ENCODE measurements at regions not wholly inside any gene's neighbourhood (a gene's known extent, or its start where the extent isn't known, plus 50 kb on each side); places are given as distances from the start of the nearest gene placed in this dataset.

GRCh38 chr7:28292834-28293526 is 112.4 kb upstream of the JAZF1 start:
- DNase-seq (ENCODE audit: low read depth in 2 of 2, low spot score in 1 of 2): no peak

- no peak for DNase-seq (ENCODE audit: low read depth in 2 of 2, low spot score in 1 of 2)
Observed at GRCh38 chr7:28293527-28293835, 112.9 kb upstream of the JAZF1 start.

- DNase-seq (ENCODE audit: low read depth in 2 of 2, low spot score in 1 of 2): peak; percentile 8 to 17
Observed at GRCh38 chr7:28296571-28297483, 115.5 kb upstream of the CREB5 start.

DNA sequence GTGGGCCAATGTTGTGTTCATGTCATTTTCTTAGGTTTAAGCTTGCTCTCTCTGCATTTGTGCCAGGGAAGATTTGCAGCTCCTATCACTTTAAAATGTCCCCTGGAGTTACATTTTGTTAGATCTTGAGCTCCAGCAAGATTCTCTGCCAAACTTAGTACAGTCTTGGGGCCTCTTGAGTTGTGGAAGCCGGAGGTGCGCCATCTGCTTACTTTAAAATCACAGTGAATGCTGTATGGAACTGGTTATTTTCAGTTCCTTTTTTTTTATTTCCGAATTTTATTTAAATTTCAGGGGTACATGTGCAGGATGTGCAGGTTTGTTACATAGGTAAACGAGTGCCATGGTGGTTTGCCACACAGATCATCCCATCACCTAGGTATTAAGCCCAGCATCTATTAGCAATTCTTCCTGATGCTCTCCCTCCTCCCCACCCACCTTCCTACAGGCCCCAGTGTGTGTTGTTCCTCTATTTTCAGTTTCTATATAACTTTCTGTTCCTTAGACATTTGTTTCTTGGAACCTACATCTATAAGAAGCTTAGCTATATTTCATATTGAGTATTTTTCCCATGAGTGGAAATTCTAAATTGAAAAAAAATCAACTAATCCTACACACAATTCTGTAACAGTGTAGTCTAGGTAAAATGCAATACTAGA is 114.4 kb upstream of the CREB5 start:
- DNase-seq (ENCODE audit: low read depth in 2 of 2, low spot score in 1 of 2): no peak

DNA sequence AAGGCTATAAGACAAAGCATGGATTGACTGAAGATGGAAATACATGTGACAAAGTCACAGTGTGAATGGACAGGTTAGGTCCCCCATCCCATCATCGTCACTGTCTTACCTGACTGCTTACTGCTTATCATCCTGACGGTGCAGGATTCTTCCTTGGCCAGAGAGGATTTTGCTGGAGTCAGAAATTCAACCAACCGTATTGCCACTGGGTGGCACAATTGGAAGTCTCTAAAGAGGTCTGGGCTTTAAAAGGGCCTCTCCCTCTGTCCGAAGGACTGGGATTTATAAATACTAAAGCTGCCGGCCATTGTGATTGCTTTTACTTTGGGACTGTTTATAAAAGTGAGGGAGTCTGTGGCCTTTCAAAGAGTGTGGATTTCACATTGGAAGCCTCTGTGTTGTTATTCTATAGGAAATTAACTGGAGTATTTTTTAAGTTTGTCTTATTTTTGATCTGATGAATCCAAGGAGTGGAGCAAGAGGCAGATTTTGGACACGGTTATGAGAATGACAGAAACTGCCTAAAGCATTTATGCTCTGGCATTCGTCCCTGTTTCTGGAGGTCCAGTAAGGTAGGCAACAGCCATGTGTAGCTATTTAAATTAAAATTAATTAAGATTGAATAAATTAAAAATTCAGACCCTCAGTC is 113.3 kb upstream of the CREB5 start:
- no peak for DNase-seq (ENCODE audit: low read depth in 2 of 2, low spot score in 1 of 2)

DNA sequence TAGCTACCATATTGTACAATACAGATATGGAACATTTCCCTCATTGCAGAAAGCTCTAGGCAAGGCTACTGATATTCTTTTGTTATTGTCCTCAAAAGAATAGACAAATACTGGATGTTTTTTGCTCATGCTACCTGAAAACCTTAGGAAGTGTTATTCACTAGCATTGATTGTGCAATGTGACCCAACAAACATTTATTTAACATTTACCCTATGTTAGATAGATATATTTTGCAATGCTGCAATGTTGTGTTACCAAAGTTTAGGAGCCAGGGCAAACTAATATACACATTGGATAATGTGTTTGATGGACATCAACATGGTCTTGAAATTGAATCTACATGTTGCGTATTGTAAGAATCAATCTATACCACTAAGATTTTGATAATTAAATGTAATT is 112.8 kb upstream of the CREB5 start:
- no peak for DNase-seq (ENCODE audit: low read depth in 2 of 2, low spot score in 1 of 2)

DNA sequence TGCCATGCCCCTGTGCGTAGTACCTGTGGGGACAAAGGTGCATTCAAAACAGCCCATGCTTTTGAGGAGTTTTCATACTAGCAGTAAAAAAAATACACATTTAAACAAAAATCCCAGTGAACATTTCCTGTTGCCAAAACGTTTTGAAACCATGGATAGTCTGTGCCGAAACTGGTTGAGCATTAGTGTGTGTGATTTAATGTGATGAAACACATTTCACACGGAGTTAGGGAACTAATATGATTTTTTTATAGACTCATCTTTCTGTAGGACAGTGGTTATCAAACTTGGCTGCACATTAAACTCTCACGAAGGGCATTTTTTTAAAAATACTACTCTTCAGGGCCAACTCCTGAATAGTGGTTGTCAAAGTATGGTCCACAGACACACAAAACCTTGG is 111.8 kb upstream of the CREB5 start:
- DNase-seq (ENCODE audit: low read depth in 2 of 2, low spot score in 1 of 2): no peak

GRCh38 chr7:28301148-28301641 is 111.1 kb upstream of the CREB5 start:
- DNase-seq (ENCODE audit: low read depth in 2 of 2, low spot score in 1 of 2): no peak

DNA sequence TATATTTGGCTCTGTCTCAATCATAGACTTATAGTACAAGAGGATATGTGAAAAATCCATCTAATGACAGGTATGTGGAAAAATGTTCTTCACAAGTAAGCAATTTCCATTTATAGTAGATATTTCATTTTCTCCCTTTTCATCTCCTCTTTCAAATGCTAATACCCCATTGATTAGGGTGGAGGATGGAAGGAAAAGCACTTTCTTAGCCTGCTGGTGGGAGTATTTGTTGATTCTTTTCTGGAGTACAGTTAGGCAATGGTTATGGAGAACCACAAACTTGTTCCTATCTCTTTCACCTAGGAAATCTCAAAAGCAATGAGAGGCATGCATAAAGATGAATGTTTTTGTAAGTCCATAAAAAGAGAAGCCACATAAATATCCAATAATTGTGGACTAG is 108.0 kb upstream of the CREB5 start:
- DNase-seq (ENCODE audit: low read depth in 2 of 2, low spot score in 1 of 2): no peak

- DNase-seq (ENCODE audit: low read depth in 2 of 2, low spot score in 1 of 2): no peak
Observed at GRCh38 chr7:28309704-28310459, 102.4 kb upstream of the CREB5 start.

DNA sequence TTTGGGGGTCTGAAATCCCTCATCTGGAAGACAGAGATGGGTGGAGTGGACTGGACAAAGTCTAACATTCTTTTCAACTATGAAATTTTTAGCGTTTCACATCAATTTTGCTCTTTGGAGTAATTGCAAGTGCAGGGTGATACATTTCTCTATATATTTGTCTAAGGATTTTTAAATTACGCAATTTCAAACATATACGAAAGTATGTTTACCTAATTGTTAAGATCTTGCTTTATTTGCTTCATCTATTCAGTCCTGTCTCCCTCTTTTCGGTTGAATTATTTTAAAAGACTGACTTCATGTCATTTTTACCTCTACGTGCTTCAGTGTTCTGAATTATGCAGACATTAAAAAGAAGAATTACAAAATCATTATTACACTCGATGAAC is 101.9 kb upstream of the CREB5 start:
- DNase-seq (ENCODE audit: low read depth in 2 of 2, low spot score in 1 of 2): no peak

DNA sequence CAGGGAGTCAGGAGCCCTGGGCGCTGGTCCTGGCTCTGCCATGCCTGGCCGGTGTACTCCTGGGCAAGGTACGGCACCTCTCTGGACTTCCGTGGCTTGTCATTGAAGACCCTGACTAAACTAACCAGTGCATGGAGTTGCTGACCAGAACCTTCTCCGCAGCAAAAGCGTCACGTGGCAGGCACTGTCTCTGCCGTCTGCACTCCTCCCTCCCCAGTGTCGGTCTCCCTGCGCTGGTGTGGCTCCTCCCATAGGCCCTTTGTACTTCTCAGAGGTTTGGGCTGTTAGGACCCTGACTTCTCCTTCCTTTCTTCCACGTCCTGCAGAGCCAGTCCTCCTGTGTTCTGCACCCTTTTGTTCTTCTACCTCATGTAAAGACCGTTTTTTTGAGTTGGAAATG is 100.6 kb upstream of the CREB5 start:
- no peak for DNase-seq (ENCODE audit: low read depth in 2 of 2, low spot score in 1 of 2)

GRCh38 chr7:28312948-28313347 is 99.4 kb upstream of the CREB5 start:
- no peak for DNase-seq (ENCODE audit: low read depth in 2 of 2, low spot score in 1 of 2)

- no peak for DNase-seq (ENCODE audit: low read depth in 2 of 2, low spot score in 1 of 2)
Observed at GRCh38 chr7:28314841-28315240, 97.5 kb upstream of the CREB5 start.

DNA sequence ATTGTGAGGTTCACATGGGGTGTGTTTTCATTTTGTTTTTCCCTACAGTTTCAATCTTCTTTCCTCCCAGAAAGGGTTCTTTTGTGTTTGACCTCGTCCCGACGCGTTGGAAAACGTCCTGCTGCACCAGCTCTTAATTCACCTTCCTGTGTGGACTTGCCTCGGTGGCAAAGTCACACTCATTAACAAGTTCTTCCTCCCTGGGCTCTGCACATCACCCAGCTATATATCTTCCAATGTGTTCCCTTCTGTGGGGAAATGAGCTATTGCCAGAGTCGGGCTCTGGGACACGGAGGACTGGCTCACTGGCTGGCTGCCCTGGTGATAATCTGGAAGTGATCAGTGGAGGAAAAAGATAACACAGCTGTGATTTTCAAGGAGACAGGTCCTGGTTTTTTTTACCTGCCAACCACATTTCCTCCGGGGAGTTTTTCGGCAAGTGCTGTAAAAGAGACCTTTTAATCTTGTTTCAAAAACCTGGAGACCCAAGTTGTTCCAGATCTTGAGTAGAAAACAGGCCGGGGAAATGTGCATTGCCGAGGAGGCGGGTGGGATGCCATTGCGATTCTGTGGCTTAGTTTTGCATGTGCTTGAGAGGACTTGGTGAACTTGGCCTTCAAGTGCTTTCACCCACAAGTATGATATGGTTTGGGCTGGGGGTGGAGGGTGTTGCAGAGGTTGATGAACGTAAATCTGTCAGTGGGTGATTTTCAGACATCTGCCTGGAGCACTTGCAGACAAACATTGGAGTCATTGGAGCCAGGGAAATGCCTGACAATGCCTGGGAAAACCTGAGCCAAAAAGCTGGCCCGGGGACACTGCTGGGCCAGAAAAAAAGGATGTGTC is 96.5 kb upstream of the CREB5 start:
- DNase-seq (ENCODE audit: low read depth in 2 of 2, low spot score in 1 of 2): no peak

GRCh38 chr7:28316489-28316888 is 95.8 kb upstream of the CREB5 start:
- no peak for DNase-seq (ENCODE audit: low read depth in 2 of 2, low spot score in 1 of 2)

GRCh38 chr7:28318101-28318762 is 94.1 kb upstream of the CREB5 start:
- DNase-seq (ENCODE audit: low read depth in 2 of 2, low spot score in 1 of 2): no peak

DNA sequence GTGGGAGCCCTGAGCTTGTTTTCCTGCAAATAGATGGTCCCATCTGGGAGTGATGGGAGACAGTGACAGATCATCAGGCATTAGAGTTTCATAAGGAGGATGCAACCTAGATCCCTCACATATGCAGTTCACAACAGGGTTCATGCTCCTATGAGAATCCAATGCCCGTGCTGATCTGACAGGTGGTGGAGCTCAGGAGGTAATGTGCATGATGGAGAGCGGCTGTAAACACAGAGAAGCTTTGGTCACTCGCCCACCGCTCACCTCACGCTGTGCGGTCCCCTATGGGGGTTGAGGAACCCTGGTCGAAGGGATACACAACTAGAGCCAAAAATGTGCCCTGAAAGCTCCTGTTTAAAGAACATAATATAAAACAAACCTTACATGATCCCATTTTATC is 88.5 kb upstream of the CREB5 start:
- DNase-seq (ENCODE audit: low read depth in 2 of 2, low spot score in 1 of 2): no peak

- no peak for DNase-seq (ENCODE audit: low read depth in 2 of 2, low spot score in 1 of 2)
Observed at GRCh38 chr7:28328146-28328545, 84.2 kb upstream of the CREB5 start.

Measured in stimulated activated CD8-positive, alpha-beta memory T cell treated with anti-CD3 and anti-CD28 coated beads, Interleukin-4, amount 100 ng/mL, for 1 hour (primary cell).